Activated T-helper 2 cell treated with anti-CD3 and anti-CD28 coated beads, Interferon-gamma antibody, Interleukin-2, Interleukin-4, amounts not matched to agents 10 μg/mL and 5 μg/mL and 100 μg/mL, durations not matched to agents 14 hours and 24 hours and 36 hours (primary cell): ENCODE measurements at regions not wholly inside any gene's neighbourhood (a gene's known extent, or its start where the extent isn't known, plus 50 kb on each side); places are given as distances from the start of the nearest gene placed in this dataset.

Experiments
- DNase-seq: peaks from one replicate; pipeline ENCODE4 v3.0.0; 2021; ENCODE audit warnings: low spot score
- H3K27ac Mint-ChIP-seq: one replicate; pipeline ENCODE4 v1.8.0; 2021; ENCODE audit warnings: mixed read lengths
- H3K27me3 Mint-ChIP-seq: one replicate; pipeline ENCODE4 v1.8.0; 2021; ENCODE audit warnings: low read depth, mixed read lengths
- H3K36me3 Mint-ChIP-seq: one replicate; pipeline ENCODE4 v1.8.0; 2021; ENCODE audit warnings: low read depth, mixed read lengths
- H3K4me1 Mint-ChIP-seq: one replicate; pipeline ENCODE4 v1.8.0; 2021; ENCODE audit warnings: low read depth, mixed read lengths
- H3K4me3 Mint-ChIP-seq: one replicate; pipeline ENCODE4 v1.8.0; 2021; ENCODE audit warnings: low read depth, mild to moderate bottlenecking, moderate library complexity, mixed read lengths
- H3K9me3 Mint-ChIP-seq: one replicate; pipeline ENCODE4 v1.8.0; 2021; ENCODE audit warnings: mixed read lengths
- intact Hi-C: fragments of 100-400 bp; cut with micrococcal nuclease; formaldehyde crosslinking; loops from one replicate; pipeline ENCODE4 v1.15.1; 2023

DNA sequence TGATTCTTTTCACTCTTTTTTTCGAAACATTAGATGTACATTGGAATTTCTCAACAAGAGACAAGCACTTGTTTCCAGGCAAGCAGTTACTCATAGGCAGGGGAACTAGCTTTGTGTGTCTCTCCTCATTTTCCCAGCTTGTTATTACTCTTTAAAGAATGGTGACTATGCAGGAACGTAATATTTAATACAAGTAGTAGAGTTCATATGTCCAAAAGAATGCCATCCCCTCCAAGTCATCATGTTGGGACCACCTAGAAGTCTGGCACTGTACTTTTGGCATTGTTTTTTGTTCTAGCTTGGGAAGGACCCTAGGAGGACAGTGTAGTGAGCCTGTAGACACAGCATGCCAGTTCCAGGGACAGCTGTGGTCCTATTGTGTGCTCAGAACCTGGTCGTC, 650.7 kb downstream of the INHBA start:
- intact Hi-C loops: no loop called here
- H3K36me3 Mint-ChIP-seq: no peaks in the 10 kb centered on the region
- peaks cover 20% of the 10 kb centered on the region for H3K9me3 Mint-ChIP-seq
- H3K4me3 Mint-ChIP-seq: no peak overlapping the region
- H3K27me3 Mint-ChIP-seq: no peaks in the 10 kb centered on the region
- H3K4me1 Mint-ChIP-seq: no peaks in the 10 kb centered on the region
- no peak overlapping the region for H3K27ac Mint-ChIP-seq
- no peak for DNase-seq

DNA sequence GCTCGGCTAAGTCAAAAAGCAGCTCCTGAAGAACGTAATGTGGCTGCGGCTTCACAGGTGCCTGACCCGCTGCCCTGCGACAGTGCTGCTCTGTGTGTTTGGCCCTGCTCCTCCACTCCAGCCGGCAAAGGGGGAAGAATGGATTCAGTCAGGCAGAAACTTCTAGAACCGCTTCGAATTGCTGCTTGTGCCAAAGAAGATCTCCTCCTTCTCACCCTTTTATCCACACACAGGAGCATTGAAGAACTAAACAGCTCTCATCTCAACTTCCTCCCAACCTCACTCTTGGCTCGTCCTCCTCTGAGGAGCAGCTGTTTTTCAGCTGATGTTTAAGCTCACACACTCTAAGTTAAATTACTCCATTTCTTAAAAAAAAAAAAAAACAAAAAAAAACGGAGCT, 651.4 kb downstream of the INHBA start:
- Mint-ChIP-seq H3K27me3 (no peaks in the 10 kb centered on the region), H3K27ac (no peak overlapping the region), H3K4me1 (no peaks in the 10 kb centered on the region), H3K9me3 (peaks cover 17% of the 10 kb centered on the region), H3K4me3 (no peak overlapping the region), H3K36me3 (no peaks in the 10 kb centered on the region)
- no peak for DNase-seq
- intact Hi-C loops: no loop called here

DNA sequence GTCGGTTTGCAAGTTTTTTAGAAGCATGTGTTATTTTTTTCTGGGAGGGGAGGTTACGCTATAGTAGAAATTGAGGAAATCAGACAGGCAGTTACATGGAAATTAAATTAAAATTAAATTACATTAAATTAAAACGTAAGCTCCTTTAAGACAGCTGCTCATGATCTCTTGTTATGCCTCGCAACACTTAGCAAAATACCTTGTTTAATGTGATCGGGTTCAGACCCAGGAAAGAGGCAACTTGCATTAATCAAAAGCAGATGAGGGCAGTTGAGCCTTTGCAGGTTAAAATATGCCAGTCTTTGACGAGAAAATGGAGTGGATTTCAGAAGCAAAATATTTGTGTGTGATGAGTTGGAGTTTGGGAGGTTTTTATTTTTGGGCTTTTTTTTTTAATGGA, 651.8 kb downstream of the INHBA start:
- no peaks in the 10 kb centered on the region for H3K4me1 Mint-ChIP-seq
- H3K27ac Mint-ChIP-seq: no peak overlapping the region

DNA sequence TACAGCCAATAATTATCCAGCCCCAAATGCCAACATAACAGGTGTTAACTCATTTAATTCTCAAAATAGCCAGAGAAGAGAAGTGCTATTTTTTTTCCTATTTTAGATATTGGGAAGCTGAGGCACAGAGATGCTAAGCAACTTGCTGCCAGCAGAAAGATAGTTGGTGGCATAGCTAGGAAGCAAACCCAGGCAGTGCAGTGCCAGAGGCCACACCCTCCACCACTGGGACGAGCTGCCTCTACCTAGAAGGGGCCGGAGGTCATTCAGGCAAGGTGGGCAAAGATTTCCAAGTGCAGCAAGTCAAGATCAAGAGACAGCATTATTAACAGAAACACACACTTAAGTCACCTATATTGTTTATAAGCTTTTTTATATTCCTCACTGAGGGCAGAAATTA, 654.1 kb downstream of the INHBA start:
- H3K27me3 Mint-ChIP-seq: no peaks in the 10 kb centered on the region
- H3K4me1 Mint-ChIP-seq: no peaks in the 10 kb centered on the region
- no peak overlapping the region for H3K27ac Mint-ChIP-seq
- H3K4me3 Mint-ChIP-seq: no peak overlapping the region
- intact Hi-C loops: no loop called here
- no peaks in the 10 kb centered on the region for H3K36me3 Mint-ChIP-seq
- peaks cover 12% of the 10 kb centered on the region for H3K9me3 Mint-ChIP-seq
- DNase-seq: no peak

More for the DNA sequence above, 651.8 kb downstream of the INHBA start:
- intact Hi-C loops: no loop called here
- Mint-ChIP-seq H3K4me3 (no peak overlapping the region), H3K9me3 (peaks cover 12% of the 10 kb centered on the region), H3K27me3 (no peaks in the 10 kb centered on the region), H3K36me3 (no peaks in the 10 kb centered on the region)
- no peak for DNase-seq

DNA sequence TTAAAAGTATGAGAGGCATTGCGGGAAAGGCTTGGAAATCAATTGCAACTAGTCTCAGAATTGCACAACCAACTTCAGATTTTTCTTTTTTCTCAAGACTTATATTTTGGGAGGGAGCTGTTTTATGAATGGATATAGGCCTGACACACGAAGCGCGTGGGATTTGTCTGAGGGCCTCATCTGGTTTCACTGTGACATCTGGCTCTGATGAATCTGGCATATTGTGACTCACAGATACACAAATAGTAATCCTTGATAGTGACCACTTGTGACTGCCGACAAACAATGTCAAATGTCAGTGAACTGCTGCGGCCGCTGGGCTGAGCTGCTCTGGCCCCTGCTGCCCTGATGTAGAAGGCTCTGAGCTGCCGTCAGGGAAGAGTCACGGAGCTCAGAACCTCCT, 655.1 kb downstream of the INHBA start:
- no peaks in the 10 kb centered on the region for H3K4me1 Mint-ChIP-seq
- H3K36me3 Mint-ChIP-seq: no peaks in the 10 kb centered on the region
- H3K9me3 Mint-ChIP-seq: peaks cover 16% of the 10 kb centered on the region
- no peaks in the 10 kb centered on the region for H3K27me3 Mint-ChIP-seq
- intact Hi-C loops: no loop called here
- no peak overlapping the region for H3K4me3 Mint-ChIP-seq
- H3K27ac Mint-ChIP-seq: no peak overlapping the region
- DNase-seq: no peak

DNA sequence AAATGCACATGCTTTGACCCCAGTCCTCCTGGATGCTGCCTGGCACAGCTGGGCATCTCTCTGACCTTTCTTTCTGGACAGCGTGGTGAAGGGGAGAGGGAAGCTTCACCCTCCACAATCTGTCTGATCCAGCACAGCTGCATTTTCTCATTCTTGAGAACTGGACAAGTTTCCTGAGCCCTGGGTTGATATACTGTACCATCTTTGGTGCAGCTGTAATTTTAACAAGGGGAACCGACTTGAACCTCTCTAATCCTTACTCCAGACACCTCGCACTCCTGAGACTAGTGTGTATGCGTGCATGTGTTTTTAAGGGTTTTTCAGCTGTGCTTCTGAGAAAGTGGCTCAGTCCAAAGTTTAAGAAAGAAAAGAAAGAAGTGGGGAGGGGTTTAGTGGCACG, 655.7 kb downstream of the INHBA start:
- H3K36me3 Mint-ChIP-seq: no peaks in the 10 kb centered on the region
- no peak overlapping the region for H3K4me3 Mint-ChIP-seq
- H3K4me1 Mint-ChIP-seq: no peaks in the 10 kb centered on the region
- no peak overlapping the region for H3K27ac Mint-ChIP-seq
- peaks cover 17% of the 10 kb centered on the region for H3K9me3 Mint-ChIP-seq
- no peak for DNase-seq
- intact Hi-C loops: no loop called here
- H3K27me3 Mint-ChIP-seq: no peaks in the 10 kb centered on the region

DNA sequence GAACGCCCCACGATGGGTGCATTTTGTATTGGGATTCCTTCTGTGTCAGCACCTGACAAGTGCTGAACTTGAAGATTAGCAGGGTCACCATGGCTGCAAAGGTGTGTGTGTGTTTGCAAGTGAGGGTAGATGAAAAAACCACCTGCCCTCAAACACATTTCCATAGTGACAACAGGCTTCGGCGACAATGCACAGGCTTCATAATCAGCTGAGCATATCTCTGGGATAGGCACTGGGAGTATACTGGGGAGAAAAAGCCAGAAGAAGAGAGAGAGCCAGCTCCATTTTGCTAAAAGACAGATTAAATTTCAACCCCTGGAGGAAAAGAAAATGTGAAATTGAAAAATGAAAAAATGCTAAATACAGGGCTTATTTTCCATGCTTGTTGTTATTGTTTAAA, 656.1 kb downstream of the INHBA start:
- Mint-ChIP-seq H3K27me3 (no peaks in the 10 kb centered on the region), H3K27ac (no peak overlapping the region), H3K4me3 (no peak overlapping the region), H3K4me1 (no peaks in the 10 kb centered on the region), H3K36me3 (no peaks in the 10 kb centered on the region), H3K9me3 (peaks cover 14% of the 10 kb centered on the region)
- intact Hi-C loops: no loop called here
- DNase-seq: no peak

DNA sequence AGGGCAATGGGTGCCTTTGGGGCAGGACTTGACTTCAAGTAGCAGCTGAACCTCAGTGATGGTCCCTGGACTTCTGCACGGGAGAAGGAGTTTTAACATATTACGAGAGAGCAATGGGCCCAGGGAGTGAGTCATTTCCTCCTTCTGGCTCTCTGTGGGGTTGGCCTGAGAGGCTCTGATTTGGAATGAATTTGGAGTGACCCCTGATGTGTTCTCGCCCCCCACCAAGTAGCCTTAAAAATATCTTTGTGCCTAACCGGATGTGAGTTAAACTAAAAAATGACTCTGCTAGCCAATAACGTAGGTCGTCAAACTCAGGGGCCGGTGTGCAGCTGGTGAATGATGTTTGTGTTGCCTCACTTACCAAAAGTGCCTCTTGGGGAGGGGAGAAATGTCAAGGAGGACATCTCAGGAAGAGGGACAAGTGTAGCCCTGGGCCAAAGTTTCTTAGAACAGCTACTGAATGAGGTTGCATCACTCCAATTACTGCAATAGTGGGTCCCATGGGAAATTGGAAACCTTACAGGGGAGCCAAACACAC, 656.6 kb downstream of the INHBA start:
- no peaks in the 10 kb centered on the region for H3K27me3 Mint-ChIP-seq
- H3K36me3 Mint-ChIP-seq: no peaks in the 10 kb centered on the region
- peaks cover 13% of the 10 kb centered on the region for H3K9me3 Mint-ChIP-seq
- intact Hi-C loops: no loop called here
- no peak overlapping the region for H3K27ac Mint-ChIP-seq
- DNase-seq: no peak
- H3K4me3 Mint-ChIP-seq: no peak overlapping the region
- no peaks in the 10 kb centered on the region for H3K4me1 Mint-ChIP-seq

DNA sequence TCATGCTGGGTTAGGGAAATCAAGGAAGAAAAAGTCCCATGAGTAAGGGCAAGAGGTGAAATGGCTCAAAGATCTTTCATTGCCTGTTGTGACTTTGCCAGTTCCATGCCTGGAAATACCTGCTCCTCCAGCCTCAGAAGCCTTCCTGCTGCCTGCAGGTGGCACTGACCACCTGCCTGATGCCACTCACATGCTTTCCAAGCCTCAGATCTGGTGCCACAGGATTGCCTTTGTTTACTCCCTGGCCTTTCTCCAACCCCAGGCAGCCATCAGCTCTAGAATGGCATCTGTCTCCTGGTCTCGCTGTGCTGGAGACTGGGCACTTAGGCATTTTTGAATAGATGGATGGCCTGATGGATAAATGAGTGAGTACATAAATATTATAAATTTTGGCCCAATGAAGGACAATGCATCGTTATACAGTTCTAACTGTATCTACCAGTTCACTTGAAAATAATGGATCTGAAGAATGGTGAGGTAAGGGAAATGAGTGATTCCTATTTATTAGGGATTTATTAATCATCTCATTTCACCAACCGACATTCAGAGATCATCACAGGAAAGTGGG, 657.2 kb downstream of the INHBA start:
- intact Hi-C loops: no loop called here
- peaks cover 13% of the 10 kb centered on the region for H3K9me3 Mint-ChIP-seq
- no peaks in the 10 kb centered on the region for H3K27me3 Mint-ChIP-seq
- no peak for DNase-seq
- no peak overlapping the region for H3K4me3 Mint-ChIP-seq
- H3K36me3 Mint-ChIP-seq: no peaks in the 10 kb centered on the region
- no peak overlapping the region for H3K27ac Mint-ChIP-seq
- no peaks in the 10 kb centered on the region for H3K4me1 Mint-ChIP-seq

DNA sequence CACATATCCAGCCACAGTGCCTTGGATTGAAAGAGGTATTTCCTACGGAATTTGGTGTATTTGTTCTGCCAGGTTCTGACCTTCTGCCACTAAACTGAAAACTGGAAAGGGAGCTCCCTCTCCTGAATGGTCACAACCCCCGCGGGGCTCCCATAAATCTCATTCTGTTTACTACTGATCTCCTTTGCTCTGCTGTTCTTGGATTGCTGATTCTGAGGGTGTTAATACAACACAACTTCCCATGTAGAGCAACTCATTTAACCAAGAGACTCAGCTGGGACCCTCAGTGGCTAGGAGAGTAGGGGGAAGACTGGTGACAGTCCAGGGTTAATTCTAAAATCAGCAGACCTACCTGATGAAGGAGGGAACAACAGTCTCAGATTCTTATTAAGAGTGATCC, 662.9 kb downstream of the INHBA start:
- intact Hi-C loops: no loop called here
- Mint-ChIP-seq H3K36me3 (no peaks in the 10 kb centered on the region), H3K4me3 (no peak overlapping the region), H3K27me3 (no peaks in the 10 kb centered on the region), H3K9me3 (peaks cover 13% of the 10 kb centered on the region), H3K27ac (no peak overlapping the region), H3K4me1 (no peaks in the 10 kb centered on the region)
- no peak for DNase-seq

DNA sequence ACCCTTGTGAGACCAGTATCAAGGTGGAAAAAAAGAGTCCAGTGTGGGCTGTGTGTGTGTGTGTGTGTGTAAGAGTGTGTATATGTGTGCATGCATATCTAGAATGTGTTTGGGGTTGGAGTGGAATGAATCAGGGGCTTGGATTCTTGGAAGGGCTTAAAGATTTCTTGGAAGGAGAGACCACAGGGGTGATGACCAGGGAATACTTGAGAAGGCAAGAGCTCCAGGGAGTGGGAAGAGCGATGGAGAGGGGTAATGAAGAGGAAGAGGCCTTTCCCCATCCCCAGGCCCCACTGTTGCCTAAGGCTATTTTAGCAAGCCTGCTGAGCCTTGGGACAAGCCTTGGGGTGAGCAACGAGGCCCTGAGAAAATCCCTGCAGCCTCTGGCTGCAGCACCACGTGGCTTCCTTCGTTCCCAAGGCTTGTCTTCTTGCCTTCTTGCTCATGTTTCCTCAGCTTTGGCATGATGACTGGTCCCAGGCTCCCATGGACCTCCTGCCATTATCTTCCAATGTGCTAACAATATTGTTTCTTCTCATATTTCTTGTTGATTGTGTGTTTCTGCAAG, 663.4 kb downstream of the INHBA start:
- intact Hi-C loops: no loop called here
- peaks cover 9% of the 10 kb centered on the region for H3K9me3 Mint-ChIP-seq
- H3K4me3 Mint-ChIP-seq: no peak overlapping the region
- no peaks in the 10 kb centered on the region for H3K4me1 Mint-ChIP-seq
- no peaks in the 10 kb centered on the region for H3K36me3 Mint-ChIP-seq
- H3K27me3 Mint-ChIP-seq: no peaks in the 10 kb centered on the region
- DNase-seq: no peak
- no peak overlapping the region for H3K27ac Mint-ChIP-seq

DNA sequence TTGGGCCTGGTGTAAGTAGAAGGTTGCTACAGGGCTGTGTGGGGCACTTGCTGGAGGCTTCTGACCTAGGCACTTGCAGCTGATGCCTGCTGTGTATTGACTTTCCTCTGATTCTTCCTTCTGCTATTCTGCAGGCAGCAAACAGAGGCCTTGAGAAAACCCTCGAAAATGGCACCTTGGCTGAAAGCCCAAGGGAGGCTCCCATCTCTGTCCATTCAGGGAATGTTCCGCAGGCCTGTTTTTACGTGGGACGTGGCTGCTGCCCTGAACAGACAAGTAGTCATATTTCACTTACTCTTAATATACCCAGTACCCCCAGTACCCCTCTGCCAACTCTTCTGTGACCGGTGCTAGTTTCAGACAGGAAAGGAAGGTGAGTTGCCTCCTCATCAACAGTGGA, 664.7 kb downstream of the INHBA start:
- Mint-ChIP-seq H3K9me3 (peaks cover 4% of the 10 kb centered on the region), H3K4me1 (no peaks in the 10 kb centered on the region), H3K4me3 (no peak overlapping the region), H3K27me3 (no peaks in the 10 kb centered on the region), H3K36me3 (no peaks in the 10 kb centered on the region), H3K27ac (no peak overlapping the region)
- intact Hi-C loops: no loop called here
- DNase-seq: no peak

DNA sequence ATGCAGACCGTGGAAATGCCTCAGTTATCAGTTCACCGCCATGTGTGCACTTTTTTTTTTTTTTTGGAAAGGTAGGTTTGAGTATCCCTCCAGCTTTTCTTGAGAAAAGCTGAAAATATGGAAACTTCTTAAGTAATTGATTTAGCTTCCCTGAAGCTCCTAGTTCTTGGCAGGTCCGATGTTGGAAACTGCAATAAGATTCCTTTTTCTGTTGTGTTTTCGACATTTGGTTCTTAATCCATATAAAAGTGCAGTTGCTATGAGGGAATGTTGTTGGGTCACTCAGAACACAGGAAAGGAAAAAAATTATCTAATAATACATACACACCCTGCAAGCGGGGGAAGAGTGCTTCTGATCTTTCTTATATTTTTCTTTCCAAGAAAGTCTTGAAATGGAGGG, 665.2 kb downstream of the INHBA start:
- no peak overlapping the region for H3K27ac Mint-ChIP-seq
- H3K9me3 Mint-ChIP-seq: peaks cover 4% of the 10 kb centered on the region
- no peaks in the 10 kb centered on the region for H3K4me1 Mint-ChIP-seq
- H3K27me3 Mint-ChIP-seq: no peaks in the 10 kb centered on the region
- intact Hi-C loops: no loop called here
- H3K36me3 Mint-ChIP-seq: no peaks in the 10 kb centered on the region
- no peak overlapping the region for H3K4me3 Mint-ChIP-seq
- DNase-seq: no peak

DNA sequence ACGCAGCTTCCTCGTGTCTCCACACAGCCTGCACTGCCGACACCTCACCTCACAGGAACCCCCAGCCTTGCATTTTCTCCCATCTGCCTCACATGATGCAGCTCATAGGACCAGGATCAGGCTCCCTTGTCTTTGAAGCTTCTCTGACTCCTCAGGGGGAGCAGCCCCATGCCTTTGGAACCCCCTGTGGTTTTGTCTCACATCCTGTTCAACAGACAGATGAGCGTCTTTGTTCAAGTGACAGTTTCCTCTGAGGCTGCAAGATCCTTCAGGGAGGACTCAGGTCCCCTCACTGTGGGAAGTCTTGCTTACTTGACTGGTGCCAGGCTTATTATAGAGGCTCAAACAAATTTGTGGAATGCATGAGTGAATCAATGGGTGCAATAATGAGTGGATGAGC, 667.1 kb downstream of the INHBA start:
- intact Hi-C loops: no loop called here
- H3K4me3 Mint-ChIP-seq: no peak overlapping the region
- H3K9me3 Mint-ChIP-seq: no peaks in the 10 kb centered on the region
- H3K36me3 Mint-ChIP-seq: no peaks in the 10 kb centered on the region
- no peak overlapping the region for H3K27ac Mint-ChIP-seq
- no peak for DNase-seq
- no peaks in the 10 kb centered on the region for H3K4me1 Mint-ChIP-seq
- no peaks in the 10 kb centered on the region for H3K27me3 Mint-ChIP-seq
